GM11168 (cell line): ENCODE measurements at regions not wholly inside any gene's neighbourhood (a gene's known extent, or its start where the extent isn't known, plus 50 kb on each side); places are given as distances from the start of the nearest gene placed in this dataset.
"Not testable (repeated sequence)": the region's sequence is repeated elsewhere in the genome, so short reads cannot be mapped to it uniquely, and the experiment has no call there.

Experiments
- in situ Hi-C: fragments of 300-500 bp; cut with MboI; formaldehyde crosslinking; loops from one replicate; pipeline ENCODE4 v1.12.0; 2022; ENCODE audit warnings: low sequenced_read_pairs; ENCODE audit not compliant: unreplicated experiment

GRCh38 chr1:114274621-114275317 lies 121.1 kb upstream of the SYT6 start:
- in situ Hi-C loops: loop anchor here (25.0 kb wide), 1 partner anchor 287 kb away; the partner anchor contains the start of gene OLFML3

GRCh38 chr1:114272593-114272992 lies 118.9 kb upstream of the SYT6 start:
- in situ Hi-C loops: no loop called here

- in situ Hi-C loops: no loop called here
Measured at GRCh38 chr1:114270718-114271117, 117.0 kb upstream of the SYT6 start.

GRCh38 chr1:114270282-114270681 lies 116.6 kb upstream of the SYT6 start:
- in situ Hi-C loops: no loop called here

- in situ Hi-C loops: no loop called here
Measured at GRCh38 chr1:114269539-114269938, 115.9 kb upstream of the SYT6 start.

GRCh38 chr1:114263343-114263742 lies 109.7 kb upstream of the SYT6 start:
- in situ Hi-C loops: no loop called here

- in situ Hi-C loops: no loop called here
Measured at GRCh38 chr1:114262337-114262736, 108.7 kb upstream of the SYT6 start.

- in situ Hi-C loops: no loop called here
Measured at GRCh38 chr1:114260805-114261484, 107.3 kb upstream of the SYT6 start.

- in situ Hi-C loops: no loop called here
Measured at GRCh38 chr1:114259511-114260160, 106.0 kb upstream of the SYT6 start.

- in situ Hi-C loops: no loop called here
Measured at GRCh38 chr1:114258633-114259032, 105.0 kb upstream of the SYT6 start.

GRCh38 chr1:114258074-114258473 lies 104.4 kb upstream of the SYT6 start:
- in situ Hi-C loops: no loop called here

- in situ Hi-C loops: no loop called here
Measured at GRCh38 chr1:114257554-114257953, 103.9 kb upstream of the SYT6 start.

- in situ Hi-C loops: no loop called here
Measured at GRCh38 chr1:114253900-114254299, 100.2 kb upstream of the SYT6 start.

- in situ Hi-C loops: no loop called here
Measured at GRCh38 chr1:114251573-114251939, 97.9 kb upstream of the SYT6 start.

GRCh38 chr1:114250683-114251572 lies 97.3 kb upstream of the SYT6 start:
- in situ Hi-C loops: no loop called here

- in situ Hi-C loops: no loop called here
Measured at GRCh38 chr1:114249691-114250090, 96.0 kb upstream of the SYT6 start.

GRCh38 chr1:114248162-114248561 lies 94.5 kb upstream of the SYT6 start:
- in situ Hi-C loops: no loop called here

- in situ Hi-C loops: not testable (repeated sequence)
Measured at GRCh38 chr1:114242531-114243210, 89.0 kb upstream of the SYT6 start.

- in situ Hi-C loops: no loop called here
Measured at GRCh38 chr1:114238053-114238452, 84.4 kb upstream of the SYT6 start.

- in situ Hi-C loops: no loop called here
Measured at GRCh38 chr1:114236517-114236916, 82.8 kb upstream of the SYT6 start.
